Smooth muscle cell (in vitro differentiated cells): ENCODE measurements at regions not wholly inside any gene's neighbourhood (a gene's known extent, or its start where the extent isn't known, plus 50 kb on each side); places are given as distances from the start of the nearest gene placed in this dataset.

Experiments
- DNase-seq: peaks from one replicate; lab custom pipeline; 2025; ENCODE audit not compliant: unreplicated experiment; lab: John Stamatoyannopoulos, UW
- H2AFZ ChIP-seq: fragments of 200-600 bp; sonication (generic); 2 replicates; pipeline ENCODE4 v1.6.0; 2016; ENCODE audit warnings: antibody characterized with exemption, low read depth, mild to moderate bottlenecking
- H3F3A ChIP-seq: fragments of 200-600 bp; sonication (generic); 2 replicates; pipeline ENCODE4 v1.6.0; 2017; ENCODE audit warnings: antibody characterized with exemption, low read depth
- H3K27ac ChIP-seq: fragments of 200-600 bp; sonication (generic); 2 replicates; pipeline ENCODE4 v1.5.1; 2016; ENCODE audit warnings: low read depth, mild to moderate bottlenecking
- H3K27me3 ChIP-seq: fragments of 200-600 bp; sonication (generic); 2 replicates; pipeline ENCODE4 v1.6.1; 2016; ENCODE audit warnings: low read depth, mild to moderate bottlenecking
- H3K36me3 ChIP-seq: fragments of 200-600 bp; sonication (generic); 2 replicates; pipeline ENCODE4 v1.5.1; 2016; ENCODE audit warnings: low read depth
- H3K4me1 ChIP-seq: fragments of 200-600 bp; sonication (generic); 2 replicates; pipeline ENCODE4 v1.5.1; 2016; ENCODE audit warnings: low read depth
- H3K4me2 ChIP-seq: fragments of 200-600 bp; sonication (generic); 2 replicates; pipeline ENCODE4 v1.6.0; 2016; ENCODE audit warnings: mild to moderate bottlenecking
- H3K4me3 ChIP-seq: fragments of 200-600 bp; sonication (generic); 2 replicates; pipeline ENCODE4 v1.5.1; 2016; ENCODE audit warnings: mild to moderate bottlenecking
- H3K79me2 ChIP-seq: fragments of 200-600 bp; sonication (generic); 2 replicates; pipeline ENCODE4 v1.6.0; 2016; ENCODE audit warnings: low read depth, mild to moderate bottlenecking
- H3K9ac ChIP-seq: fragments of 200-600 bp; sonication (generic); 2 replicates; pipeline ENCODE4 v1.6.0; 2016; ENCODE audit warnings: low read depth
- H3K9me3 ChIP-seq: fragments of 200-600 bp; sonication (generic); replicated peaks from 2 replicates; pipeline ENCODE4 v1.5.1; 2016; ENCODE audit warnings: low read depth
- H4K20me1 ChIP-seq: fragments of 200-600 bp; sonication (generic); 2 replicates; pipeline ENCODE4 v1.6.0; 2016; ENCODE audit warnings: low read depth
- WGBS: methylation state at CpG from one replicate; pipeline ENCODE4 v1.1.7; 2016; ENCODE audit warnings: low lambda C conversion rate; 5-methylcytosine and 5-hydroxymethylcytosine counted together
- TF ChIP-seq, protein P1 (sequence below): fragments of 200-600 bp; sonication (generic); IDR thresholded peaks from 2 replicates; pipeline ENCODE4 v1.5.1; 2017; ENCODE audit warnings: borderline replicate concordance, mild to moderate bottlenecking, antibody characterized with exemption; ENCODE audit not compliant: insufficient read depth, poor library complexity, severe bottlenecking

GRCh38 chr2:145245268-145245870 is 725.5 kb upstream of the ZEB2 start:
- H3F3A ChIP-seq, result no peaks in the 10 kb centered on the region
- TF ChIP-seq, protein P1, sequence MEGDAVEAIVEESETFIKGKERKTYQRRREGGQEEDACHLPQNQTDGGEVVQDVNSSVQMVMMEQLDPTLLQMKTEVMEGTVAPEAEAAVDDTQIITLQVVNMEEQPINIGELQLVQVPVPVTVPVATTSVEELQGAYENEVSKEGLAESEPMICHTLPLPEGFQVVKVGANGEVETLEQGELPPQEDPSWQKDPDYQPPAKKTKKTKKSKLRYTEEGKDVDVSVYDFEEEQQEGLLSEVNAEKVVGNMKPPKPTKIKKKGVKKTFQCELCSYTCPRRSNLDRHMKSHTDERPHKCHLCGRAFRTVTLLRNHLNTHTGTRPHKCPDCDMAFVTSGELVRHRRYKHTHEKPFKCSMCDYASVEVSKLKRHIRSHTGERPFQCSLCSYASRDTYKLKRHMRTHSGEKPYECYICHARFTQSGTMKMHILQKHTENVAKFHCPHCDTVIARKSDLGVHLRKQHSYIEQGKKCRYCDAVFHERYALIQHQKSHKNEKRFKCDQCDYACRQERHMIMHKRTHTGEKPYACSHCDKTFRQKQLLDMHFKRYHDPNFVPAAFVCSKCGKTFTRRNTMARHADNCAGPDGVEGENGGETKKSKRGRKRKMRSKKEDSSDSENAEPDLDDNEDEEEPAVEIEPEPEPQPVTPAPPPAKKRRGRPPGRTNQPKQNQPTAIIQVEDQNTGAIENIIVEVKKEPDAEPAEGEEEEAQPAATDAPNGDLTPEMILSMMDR, result no peak
- no peak for DNase-seq
- no peak overlapping the region for H3K4me2 ChIP-seq
- no peak overlapping the region for H3K9ac ChIP-seq
- H3K4me1 ChIP-seq, result no peaks in the 10 kb centered on the region
- no peaks in the 10 kb centered on the region for H3K79me2 ChIP-seq
- no peaks in the 10 kb centered on the region for H3K9me3 ChIP-seq
- 94% methylated on average over 4 of the region's 4 CpGs for WGBS
- no peaks in the 10 kb centered on the region for H4K20me1 ChIP-seq
- no peaks in the 10 kb centered on the region for H3K27me3 ChIP-seq
- H3K27ac ChIP-seq, result no peak overlapping the region
- no peak overlapping the region for H3K4me3 ChIP-seq
- no peaks in the 10 kb centered on the region for H3K36me3 ChIP-seq
- H2AFZ ChIP-seq, result no peak overlapping the region

DNA sequence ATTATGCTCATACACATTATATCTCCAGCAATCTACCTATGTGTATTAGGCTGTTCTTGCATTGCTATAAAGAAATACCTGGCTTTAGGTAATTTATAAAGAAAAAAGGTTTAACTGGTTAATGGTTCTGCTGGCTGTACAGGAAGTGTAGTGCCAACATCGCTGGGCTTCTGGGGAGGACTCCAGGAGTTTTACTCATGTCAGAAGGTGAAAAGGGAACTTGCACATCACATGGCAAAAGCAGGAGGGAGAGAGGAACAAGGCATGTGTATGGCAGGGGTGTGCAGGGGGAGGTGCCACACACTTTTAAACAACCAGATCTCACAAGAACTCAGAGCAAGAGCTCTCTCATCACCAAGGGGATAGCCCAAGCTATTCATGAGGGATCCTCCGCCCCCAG is 715.4 kb upstream of the ZEB2 start:
- Histone ChIP-seq H3K9me3 (no peaks in the 10 kb centered on the region), H4K20me1 (no peaks in the 10 kb centered on the region), H3K4me1 (peaks cover 4% of the 10 kb centered on the region), H3K4me2 (no peak overlapping the region), H3K4me3 (no peak overlapping the region), H3K79me2 (no peaks in the 10 kb centered on the region), H3K27me3 (no peaks in the 10 kb centered on the region), H2AFZ (no peak overlapping the region), H3K36me3 (no peaks in the 10 kb centered on the region), H3F3A (no peaks in the 10 kb centered on the region), H3K9ac (no peak overlapping the region), H3K27ac (no peak overlapping the region)
- WGBS, result 97% methylated on average over 2 of the region's 2 CpGs
- no peak for DNase-seq
- TF ChIP-seq, protein P1, result no peak

DNA sequence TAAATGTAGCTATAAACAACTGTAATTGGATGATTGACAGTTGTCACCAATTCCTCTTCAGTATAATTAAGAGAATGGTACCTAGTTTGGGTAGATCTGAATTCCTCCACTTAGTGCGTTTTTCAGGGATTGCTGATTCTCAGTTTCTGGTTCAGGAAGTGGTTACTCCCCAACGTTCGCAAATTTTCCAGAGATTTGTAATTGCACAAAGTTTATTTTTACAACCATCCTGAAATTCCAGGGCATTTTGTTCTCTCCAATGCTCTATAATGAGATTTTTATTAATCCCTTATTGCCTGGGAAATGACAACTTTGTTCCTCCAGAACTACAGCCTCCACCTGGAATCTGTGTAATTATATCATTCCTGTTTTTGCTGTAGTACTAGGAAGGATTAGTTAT is 710.6 kb upstream of the ZEB2 start:
- no peaks in the 10 kb centered on the region for H4K20me1 ChIP-seq
- TF ChIP-seq, protein P1, result no peak
- no peak overlapping the region for H3K4me3 ChIP-seq
- peaks cover 4% of the 10 kb centered on the region for H3K4me1 ChIP-seq
- DNase-seq, result no peak
- H3K9me3 ChIP-seq, result no peaks in the 10 kb centered on the region
- H3K4me2 ChIP-seq, result no peak overlapping the region
- no peaks in the 10 kb centered on the region for H3K36me3 ChIP-seq
- no peaks in the 10 kb centered on the region for H3K27me3 ChIP-seq
- H3K9ac ChIP-seq, result no peak overlapping the region
- no peaks in the 10 kb centered on the region for H3F3A ChIP-seq
- H3K79me2 ChIP-seq, result no peaks in the 10 kb centered on the region
- WGBS, result 49% methylated on average over 3 of the region's 3 CpGs
- no peak overlapping the region for H3K27ac ChIP-seq
- no peak overlapping the region for H2AFZ ChIP-seq

DNA sequence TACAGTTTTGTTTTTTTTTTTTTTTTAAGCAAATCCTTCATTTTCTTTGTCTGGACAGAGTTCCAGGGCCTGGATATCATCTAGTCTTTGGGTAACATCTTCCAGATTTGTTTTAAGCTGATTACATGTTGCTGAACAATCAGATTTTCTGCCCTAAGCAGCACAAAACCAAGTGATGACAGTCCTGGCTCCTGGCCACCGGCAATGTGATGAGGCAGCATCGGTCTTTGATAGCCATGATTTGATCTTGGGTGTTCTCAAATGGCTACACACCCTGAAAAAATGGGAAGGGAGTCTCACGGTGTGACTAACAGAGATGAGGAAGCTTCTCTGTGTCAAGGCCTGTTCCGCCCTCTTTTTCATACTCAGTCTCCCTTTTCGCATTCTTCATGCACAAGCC is 708.6 kb upstream of the ZEB2 start:
- Histone ChIP-seq H3K4me1 (peaks cover 4% of the 10 kb centered on the region), H3F3A (no peaks in the 10 kb centered on the region), H4K20me1 (no peaks in the 10 kb centered on the region), H3K27me3 (no peaks in the 10 kb centered on the region), H2AFZ (peak overlapping the region; percentile 26), H3K79me2 (no peaks in the 10 kb centered on the region), H3K27ac (no peak overlapping the region), H3K4me2 (no peak overlapping the region), H3K9ac (no peak overlapping the region), H3K4me3 (no peak overlapping the region), H3K9me3 (no peaks in the 10 kb centered on the region), H3K36me3 (no peaks in the 10 kb centered on the region)
- TF ChIP-seq, protein P1, result no peak
- 56% methylated on average over 5 of the region's 5 CpGs for WGBS
- no peak for DNase-seq
